ENCODE measurements at regions not wholly inside any gene's neighbourhood (a gene's known extent, or its start where the extent isn't known, plus 50 kb on each side); places are given as distances from the start of the nearest gene placed in this dataset.

- Histone ChIP-seq H3K36me3 (ENCODE audit: control insufficient read depth, low read length) (no peaks in the 10 kb centered on the region), H3F3A (ENCODE audit: control insufficient read depth, insufficient read depth) (no peaks in the 10 kb centered on the region), H3K4me2 (ENCODE audit: low read length) (no peak overlapping the region), H3K9me3 (ENCODE audit: control insufficient read depth, insufficient read depth, low read length) (no peaks in the 10 kb centered on the region), H3K4me3 (ENCODE audit: low read length) (no peak overlapping the region), H3K27ac (ENCODE audit: low read depth, low read length) (no peak overlapping the region), H3K4me1 (ENCODE audit: control insufficient read depth, low read length) (no peaks in the 10 kb centered on the region), H3K27me3 (ENCODE audit: control insufficient read depth, low read length) (no peaks in the 10 kb centered on the region), H3K79me2 (ENCODE audit: control insufficient read depth, low read length) (no peaks in the 10 kb centered on the region), H4K20me1 (ENCODE audit: control insufficient read depth, insufficient read depth, low read depth, low read length) (no peaks in the 10 kb centered on the region), H3K9me2 (replicated peaks; ENCODE audit: control insufficient read depth, low read length) (no peaks in the 10 kb centered on the region)
- TF ChIP-seq CTCF (IDR thresholded peaks at IDR 0.05; ENCODE audit: low read depth, low read length, poor library complexity, severe bottlenecking) (no peak), EZH2phosphoT487 (IDR thresholded peaks at IDR 0.05; ENCODE audit: borderline replicate concordance, low read length) (no peak)
Observed at GRCh38 chr13:74667656-74668203, 533.5 kb upstream of the KLF12 start.

GRCh38 chr13:74662905-74663304 is 528.7 kb upstream of the KLF12 start:
- H3K4me1 ChIP-seq (ENCODE audit: control insufficient read depth, low read length): no peaks in the 10 kb centered on the region
- no peaks in the 10 kb centered on the region for H3K79me2 ChIP-seq (ENCODE audit: control insufficient read depth, low read length)
- no peaks in the 10 kb centered on the region for H3K9me2 ChIP-seq (replicated peaks; ENCODE audit: control insufficient read depth, low read length)
- TF ChIP-seq EZH2phosphoT487 (IDR thresholded peaks at IDR 0.05; ENCODE audit: borderline replicate concordance, low read length) (no peak), CTCF (IDR thresholded peaks at IDR 0.05; ENCODE audit: low read depth, low read length, poor library complexity, severe bottlenecking) (no peak)
- no peaks in the 10 kb centered on the region for H3K36me3 ChIP-seq (ENCODE audit: control insufficient read depth, low read length)
- no peaks in the 10 kb centered on the region for H4K20me1 ChIP-seq (ENCODE audit: control insufficient read depth, insufficient read depth, low read depth, low read length)
- H3K9me3 ChIP-seq (ENCODE audit: control insufficient read depth, insufficient read depth, low read length): no peaks in the 10 kb centered on the region
- H3K27ac ChIP-seq (ENCODE audit: low read depth, low read length): no peak overlapping the region
- H3F3A ChIP-seq (ENCODE audit: control insufficient read depth, insufficient read depth): no peaks in the 10 kb centered on the region
- no peak overlapping the region for H3K4me2 ChIP-seq (ENCODE audit: low read length)
- H3K27me3 ChIP-seq (ENCODE audit: control insufficient read depth, low read length): no peaks in the 10 kb centered on the region
- no peak overlapping the region for H3K4me3 ChIP-seq (ENCODE audit: low read length)

GRCh38 chr13:74661851-74662250 is 527.6 kb upstream of the KLF12 start:
- H3K9me3 ChIP-seq (ENCODE audit: control insufficient read depth, insufficient read depth, low read length): no peaks in the 10 kb centered on the region
- TF ChIP-seq EZH2phosphoT487 (IDR thresholded peaks at IDR 0.05; ENCODE audit: borderline replicate concordance, low read length) (no peak), CTCF (IDR thresholded peaks at IDR 0.05; ENCODE audit: low read depth, low read length, poor library complexity, severe bottlenecking) (no peak)
- no peaks in the 10 kb centered on the region for H3K9me2 ChIP-seq (replicated peaks; ENCODE audit: control insufficient read depth, low read length)
- no peaks in the 10 kb centered on the region for H3F3A ChIP-seq (ENCODE audit: control insufficient read depth, insufficient read depth)
- no peaks in the 10 kb centered on the region for H3K27me3 ChIP-seq (ENCODE audit: control insufficient read depth, low read length)
- H3K79me2 ChIP-seq (ENCODE audit: control insufficient read depth, low read length): no peaks in the 10 kb centered on the region
- no peak overlapping the region for H3K4me3 ChIP-seq (ENCODE audit: low read length)
- H3K4me2 ChIP-seq (ENCODE audit: low read length): no peak overlapping the region
- no peaks in the 10 kb centered on the region for H4K20me1 ChIP-seq (ENCODE audit: control insufficient read depth, insufficient read depth, low read depth, low read length)
- H3K27ac ChIP-seq (ENCODE audit: low read depth, low read length): no peak overlapping the region
- no peaks in the 10 kb centered on the region for H3K4me1 ChIP-seq (ENCODE audit: control insufficient read depth, low read length)
- no peaks in the 10 kb centered on the region for H3K36me3 ChIP-seq (ENCODE audit: control insufficient read depth, low read length)
